Erythroblast (primary cell): ENCODE measurements at regions not wholly inside any gene's neighbourhood (a gene's known extent, or its start where the extent isn't known, plus 50 kb on each side); places are given as distances from the start of the nearest gene placed in this dataset.

Experiments
- GATA1 ChIP-seq: IDR thresholded peaks from 2 replicates; pipeline ENCODE4 v1.6.1; 2011; ENCODE audit warnings: low read depth, mild to moderate bottlenecking, control low read depth, low read length, moderate library complexity
- POLR2A ChIP-seq: IDR thresholded peaks from 2 replicates; pipeline ENCODE4 v1.6.1; 2011; ENCODE audit warnings: mild to moderate bottlenecking, low read length

GRCh38 chr2:2825062-2825461 lies 494.0 kb upstream of the MYT1L start:
- TF ChIP-seq POLR2A (no peak), GATA1 (no peak)
